Right lobe of liver (tissue), 4 donors: ENCODE measurements at regions not wholly inside any gene's neighbourhood (a gene's known extent, or its start where the extent isn't known, plus 50 kb on each side); places are given as distances from the start of the nearest gene placed in this dataset.

ENCODE experiments used
- POLR2A ChIP-seq: fragments of 450-650 bp; IDR thresholded peaks from one replicate; pipeline ENCODE4 v1.6.1; 2017; ENCODE audit warnings: antibody characterized with exemption, mild to moderate bottlenecking
- TF ChIP-seq, protein P1 (sequence below), 4 donors: fragments of 200-600 bp in 3 of 4; fragments of 450-650 bp in 1 of 4; IDR thresholded peaks; one replicate each; pipeline versions ENCODE4 v1.5.1 to v1.8.0; 2016 to 2022; ENCODE audit warnings: antibody characterized with exemption in 4 of 4, mild to moderate bottlenecking in 2 of 4
- donor health status: DM: no; HTN: no; CAD: no.
- donor health status: DM: no; HTN: no; CAD: no.
- donor health status: DM: no; HTN: yes; CAD: no.

- TF ChIP-seq, protein P1, sequence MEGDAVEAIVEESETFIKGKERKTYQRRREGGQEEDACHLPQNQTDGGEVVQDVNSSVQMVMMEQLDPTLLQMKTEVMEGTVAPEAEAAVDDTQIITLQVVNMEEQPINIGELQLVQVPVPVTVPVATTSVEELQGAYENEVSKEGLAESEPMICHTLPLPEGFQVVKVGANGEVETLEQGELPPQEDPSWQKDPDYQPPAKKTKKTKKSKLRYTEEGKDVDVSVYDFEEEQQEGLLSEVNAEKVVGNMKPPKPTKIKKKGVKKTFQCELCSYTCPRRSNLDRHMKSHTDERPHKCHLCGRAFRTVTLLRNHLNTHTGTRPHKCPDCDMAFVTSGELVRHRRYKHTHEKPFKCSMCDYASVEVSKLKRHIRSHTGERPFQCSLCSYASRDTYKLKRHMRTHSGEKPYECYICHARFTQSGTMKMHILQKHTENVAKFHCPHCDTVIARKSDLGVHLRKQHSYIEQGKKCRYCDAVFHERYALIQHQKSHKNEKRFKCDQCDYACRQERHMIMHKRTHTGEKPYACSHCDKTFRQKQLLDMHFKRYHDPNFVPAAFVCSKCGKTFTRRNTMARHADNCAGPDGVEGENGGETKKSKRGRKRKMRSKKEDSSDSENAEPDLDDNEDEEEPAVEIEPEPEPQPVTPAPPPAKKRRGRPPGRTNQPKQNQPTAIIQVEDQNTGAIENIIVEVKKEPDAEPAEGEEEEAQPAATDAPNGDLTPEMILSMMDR (IDR thresholded peaks at IDR 0.05), result no peak
- no peak for TF ChIP-seq POLR2A
Observed at GRCh38 chr4:67229148-67229547, 316.2 kb downstream of the CENPC start.
